Sigmoid colon (tissue), 4 donors: ENCODE measurements at regions not wholly inside any gene's neighbourhood (a gene's known extent, or its start where the extent isn't known, plus 50 kb on each side); places are given as distances from the start of the nearest gene placed in this dataset.

Experiments used
- EP300 ChIP-seq, 4 donors: sonication (generic); formaldehyde crosslinking; IDR thresholded peaks; one replicate each; pipeline ENCODE4 v1.6.1; 2017; ENCODE audit warnings: antibody characterized with exemption in 4 of 4
- POLR2A ChIP-seq, 2 donors: fragments of 450-650 bp; IDR thresholded peaks; one replicate each; pipeline ENCODE4 v1.6.1; 2016; ENCODE audit warnings: antibody characterized with exemption in 2 of 2, mild to moderate bottlenecking in 2 of 2, moderate library complexity in 2 of 2
- POLR2AphosphoS5 ChIP-seq, 4 donors: sonication (generic); formaldehyde crosslinking; IDR thresholded peaks; one replicate each; pipeline ENCODE4 v1.6.1; 2017; ENCODE audit warnings: antibody characterized with exemption in 4 of 4
- TF ChIP-seq, protein P1 (sequence below), 4 experiments: fragments of 450-650 bp in 3 of 4; fragments of 200-600 bp in 1 of 4; IDR thresholded peaks; one replicate each; pipeline ENCODE4 v1.5.1; 2016 to 2019; ENCODE audit warnings: antibody characterized with exemption in 4 of 4, mild to moderate bottlenecking in 3 of 4, moderate library complexity in 2 of 4

DNA sequence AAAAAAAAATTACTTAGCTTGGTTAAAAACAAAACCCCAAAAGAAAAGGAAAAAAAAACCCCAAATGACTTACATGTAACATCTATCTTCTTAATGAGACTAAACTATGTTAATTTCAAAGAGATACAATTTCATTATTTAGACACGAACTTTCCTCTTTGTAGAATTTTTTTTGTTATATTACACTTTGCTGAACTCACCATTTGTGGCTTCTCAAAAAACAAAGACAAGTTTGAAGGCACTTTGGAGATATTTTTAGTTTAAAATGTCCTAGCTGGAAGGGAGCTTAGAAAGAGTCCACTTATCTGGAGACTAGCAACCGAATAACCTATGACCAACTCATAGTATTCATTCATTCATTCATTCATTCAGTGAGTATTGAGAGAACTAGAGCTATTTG lies 301.7 kb upstream of the ROPN1 start:
- TF ChIP-seq, protein P1, sequence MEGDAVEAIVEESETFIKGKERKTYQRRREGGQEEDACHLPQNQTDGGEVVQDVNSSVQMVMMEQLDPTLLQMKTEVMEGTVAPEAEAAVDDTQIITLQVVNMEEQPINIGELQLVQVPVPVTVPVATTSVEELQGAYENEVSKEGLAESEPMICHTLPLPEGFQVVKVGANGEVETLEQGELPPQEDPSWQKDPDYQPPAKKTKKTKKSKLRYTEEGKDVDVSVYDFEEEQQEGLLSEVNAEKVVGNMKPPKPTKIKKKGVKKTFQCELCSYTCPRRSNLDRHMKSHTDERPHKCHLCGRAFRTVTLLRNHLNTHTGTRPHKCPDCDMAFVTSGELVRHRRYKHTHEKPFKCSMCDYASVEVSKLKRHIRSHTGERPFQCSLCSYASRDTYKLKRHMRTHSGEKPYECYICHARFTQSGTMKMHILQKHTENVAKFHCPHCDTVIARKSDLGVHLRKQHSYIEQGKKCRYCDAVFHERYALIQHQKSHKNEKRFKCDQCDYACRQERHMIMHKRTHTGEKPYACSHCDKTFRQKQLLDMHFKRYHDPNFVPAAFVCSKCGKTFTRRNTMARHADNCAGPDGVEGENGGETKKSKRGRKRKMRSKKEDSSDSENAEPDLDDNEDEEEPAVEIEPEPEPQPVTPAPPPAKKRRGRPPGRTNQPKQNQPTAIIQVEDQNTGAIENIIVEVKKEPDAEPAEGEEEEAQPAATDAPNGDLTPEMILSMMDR (IDR thresholded peaks at IDR 0.05): no peak
- TF ChIP-seq POLR2A (IDR thresholded peaks at IDR 0.05): no peak
- no peak for TF ChIP-seq EP300 (IDR thresholded peaks at IDR 0.05)
- TF ChIP-seq POLR2AphosphoS5 (IDR thresholded peaks at IDR 0.05): no peak
